SK-N-MC (cell line): ENCODE measurements at regions not wholly inside any gene's neighbourhood (a gene's known extent, or its start where the extent isn't known, plus 50 kb on each side); places are given as distances from the start of the nearest gene placed in this dataset.
"Not testable (repeated sequence)": the region's sequence is repeated elsewhere in the genome, so short reads cannot be mapped to it uniquely, and the experiment has no call there.

ENCODE experiments used
- DNase-seq: peaks from one replicate; pipeline ENCODE4 v3.0.0-alpha.2; 2011; ENCODE audit warnings: low read depth, low spot score
- H3K27ac ChIP-seq: fragments of 200-600 bp; sonication (generic); 2 replicates; pipeline ENCODE4 v1.5.1; 2016; ENCODE audit warnings: mixed run types
- H3K36me3 ChIP-seq: fragments of 200-600 bp; sonication (generic); 2 replicates; pipeline ENCODE4 v1.6.1; 2017; ENCODE audit warnings: antibody characterized with exemption, low read length, mixed read lengths; ENCODE audit not compliant: insufficient read depth
- H3K4me3 ChIP-seq: fragments of 200-600 bp; sonication (generic); 2 replicates; pipeline ENCODE4 v1.5.1; 2016
- H3K9ac ChIP-seq: fragments of 200-600 bp; sonication (generic); 2 replicates; pipeline ENCODE4 v1.8.0; 2017; ENCODE audit warnings: mixed run types, mixed read lengths; ENCODE audit not compliant: insufficient read length
- H3K9me3 ChIP-seq: fragments of 200-600 bp; sonication (generic); 2 replicates; pipeline ENCODE4 v1.6.1; 2017; ENCODE audit warnings: low read depth, mild to moderate bottlenecking, antibody characterized with exemption, low read length, moderate library complexity, mixed read lengths
- EZH2 ChIP-seq: fragments of 200-600 bp; sonication (generic); IDR thresholded peaks from one replicate; pipeline ENCODE4 v1.6.1; 2017; ENCODE audit warnings: antibody characterized with exemption
- FOXP2 ChIP-seq: optimal IDR thresholded peaks from 2 replicates; pipeline ENCODE3; 2011; ENCODE audit warnings: mild to moderate bottlenecking, moderate library complexity; ENCODE audit not compliant: insufficient read depth; ENCODE audit errors: extremely low read length, control extremely low read depth
- POLR2AphosphoS5 ChIP-seq: IDR thresholded peaks from 2 replicates; pipeline ENCODE4 v1.6.1; 2012; ENCODE audit warnings: mild to moderate bottlenecking, low read depth, low read length, borderline replicate concordance

DNA sequence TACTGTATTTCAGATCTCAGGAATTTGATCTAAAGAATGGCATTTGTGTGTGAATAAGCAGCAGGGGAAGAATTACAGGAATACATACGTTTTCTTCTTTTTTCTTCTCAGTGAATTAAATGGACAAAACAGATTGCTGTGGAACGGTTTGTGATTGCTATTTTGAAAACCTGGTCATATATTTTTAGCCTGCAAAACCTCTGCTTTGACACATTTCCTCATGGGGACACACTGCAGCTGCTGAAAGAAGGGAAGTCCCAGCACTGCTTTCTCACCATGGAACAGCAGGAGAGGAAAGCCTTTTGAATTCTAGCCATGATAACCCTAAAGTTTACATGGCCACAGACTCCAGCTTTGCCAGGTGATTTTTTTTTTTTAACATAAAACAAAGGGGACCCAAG lies 315.0 kb downstream of the OXSM start:
- Histone ChIP-seq H3K36me3 (no peaks in the 10 kb centered on the region), H3K4me3 (no peak overlapping the region), H3K9ac (no peak overlapping the region), H3K27ac (no peak overlapping the region), H3K9me3 (no peaks in the 10 kb centered on the region)
- TF ChIP-seq EZH2 = no peak
- TF ChIP-seq FOXP2 = no peak
- TF ChIP-seq POLR2AphosphoS5 = no peak
- DNase-seq = no peak

DNA sequence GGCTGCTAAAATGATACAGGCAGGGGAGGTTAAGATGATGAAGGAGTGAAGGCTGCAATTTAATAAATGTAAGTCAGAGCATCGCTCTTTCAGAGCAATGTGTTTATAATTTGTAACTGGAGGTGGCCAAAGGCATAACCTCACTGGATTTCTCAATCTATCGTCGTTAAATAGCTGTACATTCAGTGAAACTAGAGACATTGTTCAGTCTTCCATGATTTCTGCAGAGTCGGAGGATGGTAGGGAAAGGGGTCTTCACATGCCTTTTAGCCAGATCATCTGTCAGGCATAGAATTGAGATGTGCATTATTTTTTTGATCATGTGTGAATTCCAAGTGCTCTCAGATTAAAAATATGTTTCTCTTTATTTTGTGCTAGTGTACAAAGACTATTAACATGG lies 315.4 kb downstream of the OXSM start:
- no peak overlapping the region for H3K4me3 ChIP-seq
- no peaks in the 10 kb centered on the region for H3K9me3 ChIP-seq
- TF ChIP-seq POLR2AphosphoS5 = no peak
- no peak for TF ChIP-seq EZH2
- TF ChIP-seq FOXP2 = no peak
- no peak for DNase-seq
- H3K36me3 ChIP-seq = no peaks in the 10 kb centered on the region
- H3K27ac ChIP-seq = no peak overlapping the region
- no peak overlapping the region for H3K9ac ChIP-seq

DNA sequence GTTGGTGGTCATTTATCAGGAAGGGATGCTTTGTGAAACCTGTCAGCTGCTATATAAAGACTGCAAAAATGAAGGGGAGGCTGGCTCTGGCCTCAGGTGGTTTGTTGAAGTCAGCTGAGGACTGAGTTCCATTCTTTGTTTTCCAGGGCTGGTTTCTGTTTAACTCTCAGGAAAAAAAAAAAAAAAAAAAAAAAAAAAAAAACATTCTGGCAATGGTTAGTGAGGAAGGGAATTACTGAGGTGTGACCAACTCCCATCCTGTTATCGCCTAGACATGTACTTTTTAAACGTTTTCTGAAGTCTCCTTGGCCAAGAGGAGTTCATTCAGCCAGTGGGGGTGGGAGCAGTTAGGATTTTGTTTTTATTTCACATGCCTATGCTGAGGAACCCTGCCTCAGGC lies 316.3 kb downstream of the OXSM start:
- Histone ChIP-seq H3K9me3 (no peaks in the 10 kb centered on the region), H3K36me3 (no peaks in the 10 kb centered on the region), H3K4me3 (no peak overlapping the region), H3K9ac (no peak overlapping the region), H3K27ac (no peak overlapping the region)
- no peak for DNase-seq
- TF ChIP-seq EZH2 = no peak
- no peak for TF ChIP-seq POLR2AphosphoS5
- TF ChIP-seq FOXP2 = no peak

DNA sequence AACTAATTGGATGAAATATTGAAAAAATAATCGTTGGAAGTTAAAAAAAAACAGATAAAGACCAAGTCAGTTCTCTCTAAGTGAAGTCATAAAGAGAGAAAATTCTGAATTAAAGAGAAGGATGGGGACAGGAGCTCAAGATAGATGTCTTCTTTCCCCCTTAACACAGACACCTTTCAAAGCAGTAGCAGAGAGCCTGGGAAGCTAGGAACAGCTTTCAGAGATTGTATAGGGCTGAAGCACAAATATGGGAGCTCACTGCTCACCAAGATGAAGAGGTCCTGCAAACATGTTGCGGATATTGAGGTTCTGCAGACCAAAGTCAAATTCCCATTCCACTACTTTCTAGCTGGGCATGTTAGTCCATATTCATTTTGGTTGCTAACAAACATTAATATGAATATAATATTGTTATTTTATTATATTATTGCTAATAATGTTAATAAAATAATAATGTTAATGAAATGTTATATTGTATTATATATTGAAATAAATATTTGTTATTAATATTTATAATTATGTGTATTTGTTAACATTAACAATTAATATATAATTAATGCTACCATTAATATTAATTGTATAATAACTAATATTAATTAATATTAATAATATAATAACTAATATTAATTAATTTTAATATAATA lies 319.1 kb downstream of the OXSM start:
- DNase-seq = no peak
- Histone ChIP-seq H3K9ac (no peak overlapping the region), H3K4me3 (no peak overlapping the region), H3K9me3 (no peaks in the 10 kb centered on the region), H3K36me3 (no peaks in the 10 kb centered on the region), H3K27ac (no peak overlapping the region)
- TF ChIP-seq EZH2 = no peak
- no peak for TF ChIP-seq FOXP2
- no peak for TF ChIP-seq POLR2AphosphoS5

DNA sequence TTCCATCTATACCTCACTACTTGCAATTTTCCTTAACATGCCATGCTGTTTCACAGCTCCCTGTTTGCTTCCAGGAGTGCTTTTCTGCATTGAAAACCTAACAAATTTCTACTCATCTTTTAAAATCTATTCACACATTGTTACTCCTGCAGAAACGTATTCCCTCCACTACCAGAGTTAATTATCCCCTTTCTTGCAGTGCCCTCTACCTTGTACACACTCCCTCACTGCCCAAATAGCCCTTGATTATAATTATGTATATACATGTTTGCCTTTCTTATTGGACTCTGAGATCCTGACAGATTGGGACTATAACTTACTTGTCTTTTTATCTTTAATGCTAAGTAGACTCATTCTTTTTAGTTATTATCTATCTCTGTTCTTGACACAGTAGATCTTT lies 325.0 kb downstream of the OXSM start:
- H3K9me3 ChIP-seq = no peaks in the 10 kb centered on the region
- no peak overlapping the region for H3K27ac ChIP-seq
- TF ChIP-seq POLR2AphosphoS5 (no peak), EZH2 (no peak), FOXP2 (no peak)
- H3K36me3 ChIP-seq = no peaks in the 10 kb centered on the region
- H3K9ac ChIP-seq = no peak overlapping the region
- H3K4me3 ChIP-seq = no peak overlapping the region
- no peak for DNase-seq

DNA sequence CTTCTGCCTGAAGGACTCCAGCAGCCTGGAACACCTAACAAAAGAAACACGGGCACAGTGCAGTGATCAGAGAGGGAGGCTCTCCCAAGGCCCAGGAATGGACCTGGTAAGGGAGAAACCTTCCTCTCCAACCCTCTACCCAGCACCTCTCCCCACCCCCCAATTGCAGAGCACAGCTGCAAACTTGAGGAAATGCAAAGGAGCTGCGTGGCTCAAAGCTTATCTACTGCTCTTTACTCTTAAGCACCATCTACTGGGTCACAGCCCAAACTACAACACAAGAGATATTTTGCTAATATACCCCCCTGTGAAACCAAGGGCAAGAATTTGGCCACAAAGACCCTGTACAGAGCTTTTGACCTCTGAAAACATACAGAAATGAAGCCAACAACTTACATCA lies 328.3 kb downstream of the OXSM start:
- Histone ChIP-seq H3K27ac (no peak overlapping the region), H3K9me3 (no peaks in the 10 kb centered on the region), H3K9ac (no peak overlapping the region), H3K36me3 (no peaks in the 10 kb centered on the region), H3K4me3 (no peak overlapping the region)
- DNase-seq = no peak
- no peak for TF ChIP-seq FOXP2
- TF ChIP-seq POLR2AphosphoS5 = no peak
- TF ChIP-seq EZH2 = no peak

DNA sequence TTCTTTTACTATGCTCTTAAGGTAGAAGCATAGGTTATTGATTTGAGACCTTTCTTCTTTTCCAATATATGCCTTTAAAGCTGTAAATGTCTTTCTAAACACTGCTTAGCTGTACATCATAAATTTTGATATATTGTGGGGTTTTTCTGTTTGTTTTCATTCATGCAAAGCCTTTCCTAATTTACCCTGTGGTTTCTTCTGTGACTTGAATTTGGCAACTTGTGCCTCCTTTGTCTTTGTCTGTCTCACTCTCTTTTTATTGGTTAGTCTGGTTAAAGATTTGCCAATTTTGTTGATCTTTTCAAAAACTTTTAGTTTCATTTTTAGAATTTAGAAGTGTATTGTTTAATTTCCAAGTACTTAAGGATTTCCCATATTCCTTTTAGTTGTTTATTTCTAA lies 343.1 kb downstream of the OXSM start:
- DNase-seq = no peak
- Histone ChIP-seq H3K36me3 (no peaks in the 10 kb centered on the region), H3K9me3 (no peaks in the 10 kb centered on the region), H3K9ac (no peak overlapping the region), H3K4me3 (no peak overlapping the region), H3K27ac (no peak overlapping the region)
- TF ChIP-seq POLR2AphosphoS5 = no peak
- no peak for TF ChIP-seq EZH2
- TF ChIP-seq FOXP2 = no peak

DNA sequence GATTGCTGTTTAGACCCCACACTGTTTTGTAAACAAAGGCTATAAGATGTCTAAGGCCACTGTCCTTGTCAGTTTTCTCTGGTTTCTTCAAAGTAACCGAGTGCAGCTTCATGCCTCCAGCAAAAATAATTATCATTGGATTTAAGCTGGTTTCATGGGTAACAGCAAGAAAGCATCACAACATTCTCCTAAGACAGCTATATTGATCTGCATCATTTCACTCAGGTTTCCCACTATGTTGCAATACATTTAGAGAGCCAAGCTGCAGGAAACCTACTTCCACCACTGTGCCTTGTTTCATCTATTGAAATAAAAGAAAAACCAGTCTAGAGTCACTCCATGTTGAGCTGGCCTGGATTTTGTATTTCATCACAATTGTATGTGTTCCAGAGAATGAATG lies 351.4 kb downstream of the OXSM start:
- Histone ChIP-seq H3K4me3 (no peak overlapping the region), H3K9me3 (no peaks in the 10 kb centered on the region), H3K27ac (no peak overlapping the region), H3K36me3 (no peaks in the 10 kb centered on the region), H3K9ac (no peak overlapping the region)
- no peak for TF ChIP-seq FOXP2
- TF ChIP-seq POLR2AphosphoS5 = no peak
- TF ChIP-seq EZH2 = no peak
- DNase-seq = no peak

DNA sequence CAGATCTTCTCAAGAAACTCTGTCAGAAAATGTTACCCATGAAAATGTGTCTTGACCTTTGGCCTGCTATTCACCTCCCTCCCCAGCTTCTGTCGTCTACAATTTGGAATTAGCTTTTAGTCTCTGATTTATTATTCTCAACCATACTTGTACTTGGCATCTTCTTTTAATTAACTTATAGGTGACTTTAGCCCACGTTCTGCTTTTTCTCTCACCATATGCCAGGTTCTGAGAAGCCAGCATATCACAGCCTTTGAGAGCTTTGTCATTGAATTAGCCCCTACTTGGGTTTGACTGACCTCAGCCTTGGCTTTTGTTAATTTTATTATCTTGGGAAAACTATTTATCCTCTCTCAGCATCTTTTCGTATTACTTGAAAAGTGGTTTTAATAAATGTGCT lies 355.9 kb downstream of the OXSM start:
- H3K4me3 ChIP-seq = no peak overlapping the region
- no peak overlapping the region for H3K27ac ChIP-seq
- no peak for DNase-seq
- TF ChIP-seq FOXP2 (no peak), EZH2 (no peak)
- no peaks in the 10 kb centered on the region for H3K9me3 ChIP-seq
- H3K9ac ChIP-seq = no peak overlapping the region
- H3K36me3 ChIP-seq = no peaks in the 10 kb centered on the region

DNA sequence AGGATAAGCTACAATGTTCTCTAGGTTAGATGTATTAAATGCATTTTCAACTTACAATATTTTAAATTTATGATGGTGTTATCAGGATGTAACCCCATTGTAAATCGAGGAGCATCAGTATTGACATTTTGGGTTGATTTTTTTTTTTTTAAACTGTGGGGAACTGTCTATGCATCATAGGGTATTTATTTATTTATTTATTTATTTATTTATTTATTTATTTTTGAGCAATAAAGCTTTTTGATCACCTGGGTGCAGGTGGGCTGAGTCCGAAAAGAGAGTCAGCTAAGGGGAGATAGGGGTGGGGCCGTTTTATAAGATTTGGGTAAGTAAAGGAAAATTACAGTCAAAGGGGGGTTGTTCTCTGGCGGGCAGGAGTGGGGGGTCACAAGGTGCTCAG lies 367.5 kb downstream of the OXSM start:
- not testable (repeated sequence) for DNase-seq

More for the DNA sequence above, 367.5 kb downstream of the OXSM start:
- H3K27ac ChIP-seq, H3K36me3 ChIP-seq, H3K9ac ChIP-seq, H3K9me3 ChIP-seq, H3K4me3 ChIP-seq: not testable (repeated sequence)
